ENCODE measurements at regions not wholly inside any gene's neighbourhood (a gene's known extent, or its start where the extent isn't known, plus 50 kb on each side); places are given as distances from the start of the nearest gene placed in this dataset.

GRCh38 chr16:65574326-65574966, 452.6 kb upstream of the CDH11 start:
- no peak for TF ChIP-seq CTCF (conservative IDR thresholded peaks at IDR 0.05; ENCODE audit: low read depth, low read length)
- no peak for TF ChIP-seq BHLHE40 (IDR thresholded peaks at IDR 0.05; ENCODE audit: low read depth, low read length)
- TF ChIP-seq CEBPB (IDR thresholded peaks at IDR 0.05; ENCODE audit: low read depth, low read length), result no peak
- TF ChIP-seq USF2 (IDR thresholded peaks at IDR 0.05; ENCODE audit: low read depth, low read length), result no peak
- no peak for TF ChIP-seq RFX5 (IDR thresholded peaks at IDR 0.05; ENCODE audit: low read depth, low read length)
- no peak for TF ChIP-seq POLR2A (IDR thresholded peaks at IDR 0.05; ENCODE audit: low read depth, low read length)
